ENCODE measurements at regions not wholly inside any gene's neighbourhood (a gene's known extent, or its start where the extent isn't known, plus 50 kb on each side); places are given as distances from the start of the nearest gene placed in this dataset.

DNA sequence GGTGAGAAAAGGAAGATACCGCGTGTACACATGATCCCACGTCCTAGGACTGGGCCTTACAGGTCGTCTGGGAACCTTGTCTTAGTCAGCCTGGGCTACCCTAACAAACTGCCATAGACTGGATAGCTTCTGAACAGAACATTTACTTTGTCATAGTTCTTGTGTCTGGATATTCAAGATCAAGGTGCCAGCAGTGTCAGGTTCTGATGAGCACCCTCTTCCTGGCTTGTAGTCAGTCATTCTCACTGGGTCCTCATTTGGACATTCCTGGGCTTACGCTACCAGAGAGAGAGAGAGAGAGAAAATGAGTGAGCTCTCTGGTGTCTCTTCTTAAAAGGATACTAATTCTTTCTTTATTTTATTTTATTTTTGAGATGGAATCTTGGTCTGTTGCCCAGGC is 685.8 kb upstream of the RBFOX1 start:
- no peak for DNase-seq (ENCODE audit: low spot score)
- intact Hi-C loops (cut with DNase I) = no loop called here

GRCh38 chr16:6645768-6646568 is 686.7 kb upstream of the RBFOX1 start:
- intact Hi-C loops (cut with DNase I) = no loop called here
- no peak for DNase-seq (ENCODE audit: low spot score)

DNA sequence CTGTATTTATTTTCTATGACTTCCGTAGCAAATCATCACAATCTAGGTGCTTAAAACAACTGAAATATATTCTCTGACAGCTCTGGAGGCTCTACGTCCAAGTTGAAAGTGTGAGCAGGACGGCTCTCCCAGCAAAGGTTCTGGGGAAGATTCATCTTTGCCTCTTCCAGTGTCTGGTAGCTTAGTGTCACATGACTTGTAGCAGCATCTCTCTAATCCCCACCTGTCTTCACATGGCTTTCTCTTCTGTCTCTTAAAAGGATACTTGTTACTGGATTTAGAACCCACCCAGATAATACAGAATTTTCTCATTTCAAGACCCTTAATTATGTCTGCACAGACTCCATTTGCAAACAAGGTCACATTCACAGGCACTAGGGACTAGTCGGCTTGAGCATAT is 687.7 kb upstream of the RBFOX1 start:
- intact Hi-C loops (cut with DNase I) = no loop called here
- no peak for DNase-seq (ENCODE audit: low spot score)

DNA sequence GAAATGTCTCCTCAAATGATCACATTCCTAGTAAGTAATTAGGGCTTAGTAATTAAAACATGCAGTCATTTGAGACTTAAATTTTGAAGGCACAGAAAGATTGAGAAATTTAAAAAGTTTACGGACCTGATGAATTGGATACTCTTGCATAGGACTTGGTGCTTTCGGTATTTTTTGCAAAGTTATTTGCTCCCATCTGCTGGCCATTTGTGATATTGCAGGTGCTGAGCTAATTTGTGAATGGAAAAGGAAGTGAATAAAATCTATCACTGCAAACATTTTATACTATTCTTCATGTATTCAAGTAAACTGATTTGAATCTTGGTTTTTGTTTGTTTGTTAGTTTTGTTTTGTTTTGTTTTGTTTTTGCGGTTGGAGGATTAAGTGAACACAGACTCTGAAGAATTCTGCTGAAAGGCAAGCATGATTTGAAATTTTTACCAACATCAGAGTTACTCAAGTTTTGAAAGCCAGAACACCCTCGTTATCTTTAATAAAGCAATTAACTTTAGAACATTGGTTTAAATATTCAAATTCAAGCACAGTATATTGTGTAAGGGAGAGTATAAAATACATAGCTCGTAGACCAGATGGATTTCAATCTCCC is 689.5 kb upstream of the RBFOX1 start:
- intact Hi-C loops (cut with DNase I) = no loop called here
- no peak for DNase-seq (ENCODE audit: low spot score)

GRCh38 chr16:6642271-6642670 is 690.4 kb upstream of the RBFOX1 start:
- intact Hi-C loops (cut with DNase I) = no loop called here

GRCh38 chr16:6641091-6641490 is 691.6 kb upstream of the RBFOX1 start:
- no peak for DNase-seq (ENCODE audit: low spot score)
- intact Hi-C loops (cut with DNase I) = no loop called here

More at GRCh38 chr16:6642271-6642670, 690.4 kb upstream of the RBFOX1 start:
- DNase-seq (ENCODE audit: low spot score) = no peak

DNA sequence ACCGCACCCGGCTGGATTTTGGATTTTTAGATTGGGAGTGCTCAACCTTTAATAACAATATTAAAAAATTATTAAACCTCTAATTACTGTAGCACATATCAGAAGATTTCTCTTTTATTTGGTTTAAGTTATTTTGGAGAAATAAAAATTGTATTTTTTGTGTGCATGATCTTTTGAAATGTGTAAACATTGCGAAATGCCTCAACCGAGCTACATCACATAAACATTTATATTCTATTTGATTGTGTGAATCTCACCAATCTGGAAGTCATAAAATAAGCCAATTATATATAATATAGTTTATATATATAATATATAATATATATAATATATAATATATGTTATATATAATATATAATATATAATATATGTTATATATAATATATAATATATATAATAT is 696.2 kb upstream of the RBFOX1 start:
- intact Hi-C loops (cut with DNase I) = no loop called here
- no peak for DNase-seq (ENCODE audit: low spot score)

DNA sequence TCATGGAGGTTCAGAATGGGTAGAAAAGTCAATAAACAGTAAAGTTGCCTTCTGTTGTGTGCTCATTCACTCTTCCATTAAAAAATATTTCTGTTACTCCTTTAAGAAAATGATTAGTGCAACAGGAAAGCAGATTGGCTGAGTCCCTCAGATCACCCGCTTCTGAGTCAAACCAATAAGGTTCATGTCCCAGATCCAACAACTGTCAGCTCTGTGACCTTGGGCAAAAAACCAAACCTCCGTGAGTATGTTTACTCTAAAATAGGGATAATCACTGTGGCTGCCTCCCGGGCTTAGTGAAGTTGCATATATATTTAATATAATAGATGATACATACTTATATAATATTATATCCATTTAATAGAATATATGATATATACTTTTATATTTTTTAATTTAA is 698.5 kb upstream of the RBFOX1 start:
- intact Hi-C loops (cut with DNase I) = no loop called here
- no peak for DNase-seq (ENCODE audit: low spot score)

- intact Hi-C loops (cut with DNase I) = no loop called here
- DNase-seq (ENCODE audit: low spot score) = no peak
These were observed 699.2 kb upstream of the RBFOX1 start for GRCh38 chr16:6633456-6633855.

- intact Hi-C loops (cut with DNase I) = no loop called here
- no peak for DNase-seq (ENCODE audit: low spot score)
These were observed 703.5 kb upstream of the RBFOX1 start for GRCh38 chr16:6629110-6629509.

DNA sequence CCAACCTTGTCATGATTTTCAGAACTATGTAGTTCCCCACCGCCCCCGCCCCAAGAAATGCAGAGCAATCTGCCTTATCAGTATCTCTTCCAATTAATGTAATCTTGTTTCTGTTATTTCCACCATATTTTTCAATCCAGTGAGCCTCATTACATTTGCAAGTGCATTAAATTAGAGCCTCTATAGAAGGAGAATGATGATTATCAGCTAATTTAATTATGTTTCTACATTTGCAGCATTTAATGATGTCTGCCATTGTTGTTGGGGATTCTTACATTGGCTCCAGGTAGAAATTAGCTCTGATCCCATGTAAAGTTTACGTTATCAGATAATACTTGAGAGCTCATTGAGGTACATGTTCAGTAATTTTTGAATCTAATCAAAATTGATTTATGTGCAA is 707.0 kb upstream of the RBFOX1 start:
- intact Hi-C loops (cut with DNase I) = no loop called here
- no peak for DNase-seq (ENCODE audit: low spot score)

DNA sequence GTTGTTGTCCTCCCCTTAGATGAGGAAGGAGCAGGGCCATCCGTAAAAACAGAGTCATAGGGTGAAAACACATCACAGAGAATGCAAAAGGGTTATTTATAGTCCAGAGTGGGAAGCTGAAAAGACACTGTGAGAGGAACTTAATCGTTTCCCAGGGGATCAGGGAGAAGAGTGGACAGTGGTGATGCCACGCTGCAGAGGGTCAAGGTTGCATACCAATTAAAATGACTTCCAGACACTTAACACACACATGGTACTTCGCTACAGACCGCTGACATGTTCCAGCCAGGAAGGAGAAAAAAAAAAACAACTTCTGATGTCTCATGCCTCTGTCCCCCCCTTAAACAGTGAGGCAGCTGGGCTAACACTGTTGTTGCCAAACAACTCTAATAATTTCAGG is 713.8 kb upstream of the RBFOX1 start:
- DNase-seq (ENCODE audit: low spot score) = no peak
- intact Hi-C loops (cut with DNase I) = no loop called here

GRCh38 chr16:6616746-6617145 is 715.9 kb upstream of the RBFOX1 start:
- intact Hi-C loops (cut with DNase I) = no loop called here
- DNase-seq (ENCODE audit: low spot score) = no peak

DNA sequence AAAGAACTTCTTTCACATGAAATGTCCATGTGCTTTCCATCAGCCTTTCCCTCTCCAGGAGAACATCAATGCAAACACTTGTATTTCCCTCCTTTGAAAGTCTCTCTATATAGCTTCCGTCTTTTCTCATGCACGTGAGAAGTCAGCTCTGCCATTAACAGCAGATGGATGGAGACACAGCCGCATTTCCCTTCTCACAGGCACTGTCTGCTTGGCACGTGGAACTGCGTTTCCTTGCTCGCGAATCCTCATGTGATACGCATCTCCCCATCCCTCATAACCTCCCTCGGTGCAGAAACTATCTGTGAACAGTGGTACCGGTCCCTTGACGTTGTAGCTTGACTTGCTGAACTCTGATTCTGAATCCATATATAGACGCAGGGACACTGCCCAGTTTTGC is 717.0 kb upstream of the RBFOX1 start:
- intact Hi-C loops (cut with DNase I) = no loop called here
- no peak for DNase-seq (ENCODE audit: low spot score)

DNA sequence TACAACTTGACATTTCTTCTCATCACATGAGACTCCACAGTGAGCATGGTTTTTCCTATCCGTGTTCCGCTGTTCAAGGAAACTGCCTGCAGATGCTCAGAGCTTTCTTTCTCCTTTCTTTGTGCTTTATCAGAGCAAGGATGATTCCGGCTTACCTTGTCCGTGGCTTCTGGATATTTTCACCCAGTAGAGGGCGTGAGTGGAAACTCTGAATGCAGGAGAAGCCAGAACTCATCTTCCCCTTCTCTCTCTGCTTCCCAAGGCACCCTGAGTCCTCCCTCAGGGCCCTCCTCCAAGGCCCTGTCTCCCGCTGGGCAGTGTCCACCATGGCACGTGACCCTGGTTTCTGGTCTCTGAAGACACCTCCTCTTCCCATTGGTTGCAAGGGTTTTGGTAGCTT is 721.1 kb upstream of the RBFOX1 start:
- intact Hi-C loops (cut with DNase I) = no loop called here
- no peak for DNase-seq (ENCODE audit: low spot score)

DNA sequence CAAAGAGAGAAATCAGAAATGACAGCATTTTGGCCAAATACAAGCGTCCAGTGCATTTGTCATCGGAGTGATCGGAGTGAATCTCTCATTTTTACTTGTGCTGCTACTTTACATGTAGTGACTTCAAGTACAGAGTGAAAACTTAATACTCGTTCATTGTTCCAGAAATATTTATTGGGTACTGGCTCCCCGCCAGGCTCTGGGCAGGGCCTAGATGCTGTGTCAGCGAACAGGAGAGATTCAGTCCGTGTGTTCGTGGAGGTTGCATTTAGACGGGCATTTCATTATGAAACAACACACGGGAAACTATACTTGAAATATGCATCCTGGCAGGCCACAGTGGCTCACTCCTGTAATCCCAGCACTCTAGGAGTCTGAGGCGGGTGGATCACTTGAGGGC is 727.2 kb upstream of the RBFOX1 start:
- no peak for DNase-seq (ENCODE audit: low spot score)
- intact Hi-C loops (cut with DNase I) = no loop called here

- intact Hi-C loops (cut with DNase I) = no loop called here
- no peak for DNase-seq (ENCODE audit: low spot score)
These were observed 728.8 kb upstream of the RBFOX1 start for GRCh38 chr16:6603780-6604325.

DNA sequence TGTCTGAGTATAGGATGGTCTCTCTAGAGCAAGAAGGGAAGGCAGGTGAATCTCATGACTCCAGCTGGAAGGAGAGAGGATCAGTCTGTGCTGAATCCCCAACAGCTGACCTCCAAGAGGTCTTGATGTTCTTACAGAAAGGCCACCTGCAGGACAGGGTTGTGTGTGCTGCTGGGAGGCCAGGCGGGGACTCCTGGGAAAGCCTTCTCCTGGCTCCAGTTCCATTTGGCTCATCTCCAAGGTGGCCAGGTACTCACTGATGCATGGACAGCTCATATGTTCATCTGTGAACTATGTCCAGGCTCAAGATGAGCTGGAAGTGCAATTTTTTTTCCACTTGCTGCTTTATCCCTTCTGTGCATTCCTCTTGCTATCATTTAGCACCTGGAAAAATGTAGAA is 730.2 kb upstream of the RBFOX1 start:
- intact Hi-C loops (cut with DNase I) = no loop called here
- DNase-seq (ENCODE audit: low spot score) = no peak

- intact Hi-C loops (cut with DNase I) = no loop called here
These were observed 732.5 kb upstream of the RBFOX1 start for GRCh38 chr16:6600167-6600566.

GRCh38 chr16:6593799-6594198 is 738.8 kb upstream of the RBFOX1 start:
- intact Hi-C loops (cut with DNase I) = no loop called here
- DNase-seq (ENCODE audit: low spot score) = no peak

More at GRCh38 chr16:6600167-6600566, 732.5 kb upstream of the RBFOX1 start:
- DNase-seq (ENCODE audit: low spot score) = no peak

- intact Hi-C loops (cut with DNase I) = no loop called here
- no peak for DNase-seq (ENCODE audit: low spot score)
These were observed 756.0 kb upstream of the RBFOX1 start for GRCh38 chr16:6576606-6577005.

Data from posterior vena cava (tissue), 2 donors.